ENCODE measurements at regions not wholly inside any gene's neighbourhood (a gene's known extent, or its start where the extent isn't known, plus 50 kb on each side); places are given as distances from the start of the nearest gene placed in this dataset.

DNA sequence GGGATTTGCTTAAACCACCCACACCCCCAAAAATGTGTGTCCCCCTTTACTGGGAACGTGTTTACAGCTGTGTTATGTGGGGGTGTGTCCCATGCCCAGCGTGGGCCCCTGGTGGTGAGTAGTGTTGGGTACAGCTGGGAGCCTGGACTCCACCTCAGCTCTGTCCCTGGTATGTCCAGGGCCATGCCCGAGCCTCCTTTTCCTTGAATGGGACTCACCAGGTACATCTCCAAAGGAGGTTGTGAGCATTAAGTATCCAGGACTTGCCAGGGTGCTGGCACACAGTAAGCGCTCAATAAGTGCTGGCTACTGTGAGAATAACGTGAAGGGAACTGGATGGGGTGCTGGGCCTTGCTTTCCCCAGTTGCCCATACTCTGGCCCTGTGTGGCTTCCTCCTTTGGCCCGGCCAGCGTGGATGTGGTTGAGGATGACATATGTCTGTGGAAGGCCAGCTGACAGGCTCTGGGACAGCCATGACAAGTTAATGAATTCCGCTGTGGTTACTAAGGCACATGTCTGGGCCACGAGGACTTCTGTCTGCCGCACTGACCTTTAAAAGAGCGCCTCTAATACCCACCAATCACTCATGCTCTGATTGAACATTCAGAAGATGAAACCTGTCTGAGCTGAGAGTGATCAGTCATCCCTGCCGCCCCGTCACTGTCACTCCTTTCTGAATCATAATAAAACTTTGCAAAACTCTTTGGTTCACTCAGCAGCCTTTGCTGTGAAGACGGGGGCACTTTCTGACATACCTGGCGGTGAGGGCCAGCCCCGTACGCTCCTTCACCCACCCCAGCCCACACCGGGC lies 74.7 kb downstream of the DIO3 start:
- Histone ChIP-seq H3K27me3 (peaks cover 13% of the 10 kb centered on the region), H3K9me3 (no peaks in the 10 kb centered on the region), H3K27ac (no peak overlapping the region), H3K4me3 (no peak overlapping the region), H3K4me1 (no peaks in the 10 kb centered on the region), H3K36me3 (no peaks in the 10 kb centered on the region)
- DNase-seq (ENCODE audit: low spot score in 2 of 2) = no peak
- no peak for TF ChIP-seq POLR2AphosphoS5 (IDR thresholded peaks at IDR 0.05)
- TF ChIP-seq, protein P1, sequence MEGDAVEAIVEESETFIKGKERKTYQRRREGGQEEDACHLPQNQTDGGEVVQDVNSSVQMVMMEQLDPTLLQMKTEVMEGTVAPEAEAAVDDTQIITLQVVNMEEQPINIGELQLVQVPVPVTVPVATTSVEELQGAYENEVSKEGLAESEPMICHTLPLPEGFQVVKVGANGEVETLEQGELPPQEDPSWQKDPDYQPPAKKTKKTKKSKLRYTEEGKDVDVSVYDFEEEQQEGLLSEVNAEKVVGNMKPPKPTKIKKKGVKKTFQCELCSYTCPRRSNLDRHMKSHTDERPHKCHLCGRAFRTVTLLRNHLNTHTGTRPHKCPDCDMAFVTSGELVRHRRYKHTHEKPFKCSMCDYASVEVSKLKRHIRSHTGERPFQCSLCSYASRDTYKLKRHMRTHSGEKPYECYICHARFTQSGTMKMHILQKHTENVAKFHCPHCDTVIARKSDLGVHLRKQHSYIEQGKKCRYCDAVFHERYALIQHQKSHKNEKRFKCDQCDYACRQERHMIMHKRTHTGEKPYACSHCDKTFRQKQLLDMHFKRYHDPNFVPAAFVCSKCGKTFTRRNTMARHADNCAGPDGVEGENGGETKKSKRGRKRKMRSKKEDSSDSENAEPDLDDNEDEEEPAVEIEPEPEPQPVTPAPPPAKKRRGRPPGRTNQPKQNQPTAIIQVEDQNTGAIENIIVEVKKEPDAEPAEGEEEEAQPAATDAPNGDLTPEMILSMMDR (IDR thresholded peaks at IDR 0.05) = no peak
- TF ChIP-seq POLR2A (IDR thresholded peaks at IDR 0.05) = no peak
- no peak for TF ChIP-seq EP300 (IDR thresholded peaks at IDR 0.05)
- WGBS = 84% methylated on average over 13 of the region's 18 CpGs

DNA sequence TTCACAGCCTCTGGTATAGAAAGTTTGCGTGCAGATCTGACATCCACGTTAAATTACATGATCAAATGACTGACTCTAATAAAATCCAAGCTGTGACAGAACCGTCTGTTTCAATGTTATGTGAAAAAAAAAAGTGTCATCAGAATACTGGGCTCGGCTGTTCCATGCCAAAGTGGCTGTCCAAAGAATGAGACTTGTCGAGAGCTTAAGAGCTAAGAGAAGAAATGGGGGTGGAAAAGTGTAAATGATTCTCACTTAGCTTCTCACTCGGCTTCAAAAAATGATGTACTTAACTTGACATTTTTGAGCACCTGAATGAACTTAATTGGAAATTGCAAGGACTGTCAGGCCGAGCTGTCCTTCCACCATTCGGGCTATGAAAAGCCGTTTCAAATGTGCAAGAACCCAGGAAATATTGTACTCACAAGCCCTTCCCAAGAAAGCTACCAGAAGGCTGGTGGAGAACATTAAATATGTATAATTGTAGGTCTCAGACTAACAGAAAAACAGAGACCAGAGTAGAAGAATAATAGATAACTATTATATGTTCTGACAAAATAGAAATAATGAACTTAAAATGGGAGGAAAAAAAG lies 78.0 kb downstream of the DIO3 start:
- H3K27ac ChIP-seq = no peak overlapping the region
- H3K4me3 ChIP-seq = no peak overlapping the region
- 84% methylated on average over 9 of the region's 9 CpGs for WGBS

DNA sequence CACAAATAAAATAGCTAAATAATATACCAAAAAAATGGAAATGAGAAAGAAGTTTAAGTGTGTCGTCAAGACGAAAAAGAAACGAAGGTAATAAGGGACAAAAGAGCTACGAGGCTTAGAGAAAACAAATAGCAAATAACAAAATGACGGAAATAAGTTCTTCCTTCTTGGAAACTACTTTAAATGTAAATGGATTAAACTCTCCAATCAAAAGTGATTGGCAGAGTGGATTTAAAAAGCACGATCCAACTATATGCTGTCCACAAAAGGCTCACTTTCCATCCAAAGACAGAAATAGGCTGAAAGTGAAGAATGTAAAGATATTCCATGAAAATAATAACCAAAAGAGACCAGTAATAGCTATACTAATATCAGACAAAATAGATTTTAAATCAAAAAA lies 82.4 kb downstream of the DIO3 start:
- no peaks in the 10 kb centered on the region for H3K36me3 ChIP-seq
- no peak overlapping the region for H3K4me3 ChIP-seq
- no peak for TF ChIP-seq POLR2AphosphoS5 (IDR thresholded peaks at IDR 0.05)
- no peak for TF ChIP-seq POLR2A (IDR thresholded peaks at IDR 0.05)
- H3K9me3 ChIP-seq = no peaks in the 10 kb centered on the region
- H3K27ac ChIP-seq = no peak overlapping the region
- no peaks in the 10 kb centered on the region for H3K4me1 ChIP-seq
- WGBS = 92% methylated on average over 6 of the region's 6 CpGs
- DNase-seq (ENCODE audit: low spot score in 2 of 2) = no peak
- peaks cover under 1% of the 10 kb centered on the region for H3K27me3 ChIP-seq

More for the DNA sequence above, 78.0 kb downstream of the DIO3 start:
- Histone ChIP-seq H3K36me3 (no peaks in the 10 kb centered on the region), H3K9me3 (no peaks in the 10 kb centered on the region), H3K27me3 (peaks cover 13% of the 10 kb centered on the region), H3K4me1 (no peaks in the 10 kb centered on the region)
- no peak for TF ChIP-seq EP300 (IDR thresholded peaks at IDR 0.05)
- TF ChIP-seq, protein P1 (IDR thresholded peaks at IDR 0.05) = no peak
- no peak for TF ChIP-seq POLR2AphosphoS5 (IDR thresholded peaks at IDR 0.05)
- no peak for TF ChIP-seq POLR2A (IDR thresholded peaks at IDR 0.05)
- no peak for DNase-seq (ENCODE audit: low spot score in 2 of 2)

DNA sequence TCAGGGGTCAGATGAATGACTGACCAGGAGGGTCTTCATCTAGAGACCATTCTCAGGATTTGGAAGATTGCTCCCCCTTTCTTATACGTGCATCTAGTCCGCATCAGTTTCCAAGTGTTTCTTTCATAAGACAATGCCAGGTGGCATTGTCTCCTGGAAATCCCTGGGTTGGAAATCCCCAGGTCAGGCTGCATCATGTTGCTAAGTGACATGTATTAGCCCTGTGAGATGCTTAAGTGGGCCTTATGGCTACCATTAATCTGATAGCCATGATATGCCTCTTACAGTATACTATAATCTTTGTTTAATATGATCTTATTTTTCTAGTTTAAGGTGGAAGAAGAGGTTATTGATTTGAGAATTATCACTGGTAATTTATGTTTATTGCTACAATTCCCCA lies 92.8 kb downstream of the DIO3 start:
- 68% methylated on average over 2 of the region's 2 CpGs for WGBS
- Histone ChIP-seq H3K9me3 (no peaks in the 10 kb centered on the region), H3K27me3 (peaks cover 11% of the 10 kb centered on the region)

DNA sequence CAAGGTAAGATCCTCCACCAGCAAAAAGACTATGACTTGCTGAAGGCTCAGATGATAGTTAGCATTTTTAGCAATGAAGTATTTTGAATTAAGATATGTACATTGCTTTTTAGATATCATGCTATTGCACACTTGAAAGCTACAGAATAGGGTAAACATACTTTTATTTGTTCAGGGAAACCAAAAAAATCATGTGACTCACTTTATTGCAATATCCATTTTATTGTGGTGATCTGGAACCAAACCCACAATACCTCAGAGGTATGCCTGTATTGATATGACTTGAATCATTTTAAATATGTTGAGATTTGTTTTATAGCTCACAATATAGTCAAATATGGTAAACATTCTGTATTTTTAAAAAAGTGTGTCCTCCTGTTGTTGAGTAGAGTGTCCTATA lies 96.1 kb downstream of the DIO3 start:
- Histone ChIP-seq H3K27me3 (peaks cover 17% of the 10 kb centered on the region), H3K36me3 (no peaks in the 10 kb centered on the region), H3K9me3 (no peaks in the 10 kb centered on the region), H3K4me3 (no peak overlapping the region), H3K4me1 (no peaks in the 10 kb centered on the region), H3K27ac (no peak overlapping the region)
- TF ChIP-seq EP300 (IDR thresholded peaks at IDR 0.05) = no peak
- TF ChIP-seq POLR2AphosphoS5 (IDR thresholded peaks at IDR 0.05) = no peak
- TF ChIP-seq POLR2A (IDR thresholded peaks at IDR 0.05) = no peak
- TF ChIP-seq, protein P1 (IDR thresholded peaks at IDR 0.05) = no peak
- DNase-seq (ENCODE audit: low spot score in 2 of 2) = no peak

More for the DNA sequence above, 92.8 kb downstream of the DIO3 start:
- H3K4me3 ChIP-seq = no peak overlapping the region
- H3K36me3 ChIP-seq = no peaks in the 10 kb centered on the region
- TF ChIP-seq POLR2A (IDR thresholded peaks at IDR 0.05) = no peak
- TF ChIP-seq EP300 (IDR thresholded peaks at IDR 0.05) = no peak
- no peak for TF ChIP-seq POLR2AphosphoS5 (IDR thresholded peaks at IDR 0.05)
- TF ChIP-seq, protein P1 (IDR thresholded peaks at IDR 0.05) = no peak
- H3K4me1 ChIP-seq = no peaks in the 10 kb centered on the region
- H3K27ac ChIP-seq = no peak overlapping the region
- DNase-seq (ENCODE audit: low spot score in 2 of 2) = no peak

Measured in suprapubic skin (tissue), 4 donors.